Sigmoid colon (tissue), 6 donors: ENCODE measurements at regions not wholly inside any gene's neighbourhood (a gene's known extent, or its start where the extent isn't known, plus 50 kb on each side); places are given as distances from the start of the nearest gene placed in this dataset.

Experiments used
- DNase-seq: peaks from one replicate; pipeline ENCODE4 v3.0.0-alpha.2; 2019
- H3K27ac ChIP-seq, 4 donors: fragments of 200-600 bp; sonication (generic); one replicate each; pipeline ENCODE4 v1.5.1; 2016 to 2019; ENCODE audit warnings: mild to moderate bottlenecking in 1 of 4
- H3K27me3 ChIP-seq, 3 donors: fragments of 200-600 bp; sonication (generic); one replicate each; pipeline ENCODE4 v1.5.1; 2019; ENCODE audit warnings: mild to moderate bottlenecking in 1 of 3
- H3K36me3 ChIP-seq, 4 donors: fragments of 200-600 bp; sonication (generic); one replicate each; pipeline ENCODE4 v1.5.1; 2016 to 2019
- H3K4me1 ChIP-seq, 4 donors: fragments of 200-600 bp; sonication (generic); one replicate each; pipeline ENCODE4 v1.5.1; 2017 to 2019
- H3K4me3 ChIP-seq, 4 donors: fragments of 200-600 bp; sonication (generic); one replicate each; pipeline ENCODE4 v1.5.1; 2017 to 2019; ENCODE audit warnings: mild to moderate bottlenecking in 2 of 4, moderate library complexity in 1 of 4
- H3K9me3 ChIP-seq, 4 donors: fragments of 200-600 bp in 3 of 4; sonication (generic) in 3 of 4; one replicate each; pipeline versions ENCODE4 v1.5.1 to v1.6.1; 2013 to 2019
- CTCF ChIP-seq, 4 experiments: fragments of 450-650 bp in 3 of 4; fragments of 200-600 bp in 1 of 4; IDR thresholded peaks; one replicate each; pipeline ENCODE4 v1.5.1; 2016 to 2019; ENCODE audit warnings: antibody characterized with exemption in 4 of 4, mild to moderate bottlenecking in 3 of 4, moderate library complexity in 2 of 4
- EP300 ChIP-seq, 4 donors: sonication (generic); formaldehyde crosslinking; IDR thresholded peaks; one replicate each; pipeline ENCODE4 v1.6.1; 2017; ENCODE audit warnings: antibody characterized with exemption in 4 of 4
- POLR2A ChIP-seq, 2 donors: fragments of 450-650 bp; IDR thresholded peaks; one replicate each; pipeline ENCODE4 v1.6.1; 2016; ENCODE audit warnings: antibody characterized with exemption in 2 of 2, mild to moderate bottlenecking in 2 of 2, moderate library complexity in 2 of 2
- POLR2AphosphoS5 ChIP-seq, 4 donors: sonication (generic); formaldehyde crosslinking; IDR thresholded peaks; one replicate each; pipeline ENCODE4 v1.6.1; 2017; ENCODE audit warnings: antibody characterized with exemption in 4 of 4
- WGBS, 2 donors: extraction: QIAGEN DNeasy Blood & Tissue Kit; methylation state at CpG; one replicate each; pipeline ENCODE4 v1.1.7; 2013; 5-methylcytosine and 5-hydroxymethylcytosine counted together
- intact Hi-C: fragments of 100-400 bp; cut with DNase I; formaldehyde crosslinking; loops from one replicate; pipeline ENCODE4 v1.15.1; 2023
- donor health status: healthy with polysubstance abuse.
- donor health status: healthy.

- 64 to 77% methylated on average over 5 of the region's 5 CpGs for WGBS, 2 donors
- no peak for TF ChIP-seq POLR2AphosphoS5 (IDR thresholded peaks at IDR 0.05)
- no peak for TF ChIP-seq POLR2A (IDR thresholded peaks at IDR 0.05)
- TF ChIP-seq CTCF (IDR thresholded peaks at IDR 0.05): no peak
- TF ChIP-seq EP300 (IDR thresholded peaks at IDR 0.05): no peak
Observed at GRCh38 chr7:24480501-24480900, 92.8 kb upstream of the PALS2 start.

DNA sequence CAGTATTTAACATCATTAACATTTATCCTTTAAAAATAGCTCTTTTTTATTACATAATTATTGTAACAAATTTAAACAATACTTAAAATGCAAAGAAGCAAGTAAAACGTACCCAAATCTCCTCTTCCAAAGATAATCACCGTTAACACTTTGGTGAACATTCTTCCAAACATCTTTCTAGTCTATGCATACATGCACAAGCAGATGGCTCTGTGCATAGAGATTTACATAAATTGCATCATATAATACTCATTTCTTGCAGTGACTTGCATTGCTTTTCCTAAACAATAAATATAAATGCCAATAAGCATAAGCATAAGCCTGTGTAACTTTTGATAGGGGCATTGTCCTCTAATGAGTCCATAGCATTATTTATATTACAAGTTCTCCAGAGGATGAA, 89.4 kb upstream of the PALS2 start:
- intact Hi-C loops: no loop called here
- no peak for DNase-seq
- WGBS, 2 donors: 70 to 74% methylated on average over 2 of the region's 2 CpGs
- Histone ChIP-seq H3K27ac (no peak overlapping the region), H3K36me3 (no peaks in the 10 kb centered on the region), H3K4me1 (no peaks in the 10 kb centered on the region), H3K27me3 (no peaks in the 10 kb centered on the region), H3K9me3 (no peaks in the 10 kb centered on the region), H3K4me3 (no peak overlapping the region)
- TF ChIP-seq POLR2AphosphoS5 (IDR thresholded peaks at IDR 0.05) (no peak), POLR2A (IDR thresholded peaks at IDR 0.05) (no peak), CTCF (IDR thresholded peaks at IDR 0.05) (no peak), EP300 (IDR thresholded peaks at IDR 0.05) (no peak)

More at GRCh38 chr7:24480501-24480900, 92.8 kb upstream of the PALS2 start:
- peaks cover 0 to 14% (median 5%) of the 10 kb centered on the region in 4 donors for H3K4me1 ChIP-seq
- H3K36me3 ChIP-seq: no peaks in the 10 kb centered on the region
- no peak for DNase-seq
- H3K9me3 ChIP-seq: no peaks in the 10 kb centered on the region
- no peaks in the 10 kb centered on the region for H3K27me3 ChIP-seq
- intact Hi-C loops: no loop called here
- no peak overlapping the region for H3K4me3 ChIP-seq
- H3K27ac ChIP-seq: no peak overlapping the region

- Histone ChIP-seq H3K27me3 (peaks cover 0 to 3% (median 0%) of the 10 kb centered on the region in 3 donors), H3K36me3 (no peaks in the 10 kb centered on the region), H3K4me1 (no peaks in the 10 kb centered on the region), H3K9me3 (no peaks in the 10 kb centered on the region), H3K27ac (no peak overlapping the region), H3K4me3 (no peak overlapping the region)
- no peak for TF ChIP-seq POLR2AphosphoS5 (IDR thresholded peaks at IDR 0.05)
- no peak for TF ChIP-seq POLR2A (IDR thresholded peaks at IDR 0.05)
- no peak for TF ChIP-seq CTCF (IDR thresholded peaks at IDR 0.05)
- TF ChIP-seq EP300 (IDR thresholded peaks at IDR 0.05): no peak
- DNase-seq: no peak
- intact Hi-C loops: no loop called here
- WGBS, 2 donors: 92 to 96% methylated on average over 2 of the region's 2 CpGs
Observed at GRCh38 chr7:24492576-24492975, 80.7 kb upstream of the PALS2 start.

DNA sequence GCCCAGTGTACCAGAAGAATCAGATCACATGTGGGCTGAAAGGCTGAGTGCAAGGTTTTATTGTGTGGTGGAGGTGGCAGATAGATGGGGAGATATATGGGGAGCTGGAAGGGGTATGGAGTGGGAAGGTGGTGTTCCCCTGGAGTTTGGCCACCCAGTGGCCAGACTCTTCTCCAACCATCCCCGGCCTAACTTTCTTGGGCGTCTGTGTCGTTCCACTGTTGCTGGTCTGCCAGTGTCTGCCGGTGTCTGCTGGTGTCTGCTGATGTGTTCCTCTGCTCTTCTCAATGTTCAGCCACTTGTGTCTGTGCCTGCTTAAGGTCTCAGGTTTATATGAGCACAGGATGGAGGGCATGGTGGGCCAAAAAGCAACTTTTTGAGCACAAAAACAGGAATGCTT, 78.4 kb upstream of the PALS2 start:
- Histone ChIP-seq H3K4me1 (no peaks in the 10 kb centered on the region), H3K9me3 (no peaks in the 10 kb centered on the region), H3K36me3 (no peaks in the 10 kb centered on the region), H3K27ac (no peak overlapping the region), H3K27me3 (peaks cover 0 to 17% (median 3%) of the 10 kb centered on the region in 3 donors), H3K4me3 (no peak overlapping the region)
- TF ChIP-seq POLR2AphosphoS5 (IDR thresholded peaks at IDR 0.05): no peak
- no peak for TF ChIP-seq POLR2A (IDR thresholded peaks at IDR 0.05)
- no peak for TF ChIP-seq EP300 (IDR thresholded peaks at IDR 0.05)
- no peak for TF ChIP-seq CTCF (IDR thresholded peaks at IDR 0.05)
- 97 to 99% methylated on average over 4 of the region's 4 CpGs for WGBS, 2 donors
- DNase-seq: no peak
- intact Hi-C loops: no loop called here

GRCh38 chr7:24496036-24496435, 77.2 kb upstream of the PALS2 start:
- no peak overlapping the region for H3K27ac ChIP-seq
- intact Hi-C loops: no loop called here
- no peak for DNase-seq
- WGBS, 2 donors: 86 to 90% methylated on average over 2 of the region's 2 CpGs
- no peaks in the 10 kb centered on the region for H3K9me3 ChIP-seq
- H3K36me3 ChIP-seq: no peaks in the 10 kb centered on the region
- peaks cover 0 to 17% (median 0%) of the 10 kb centered on the region in 3 donors for H3K27me3 ChIP-seq
- TF ChIP-seq POLR2A (IDR thresholded peaks at IDR 0.05): no peak
- no peak for TF ChIP-seq CTCF (IDR thresholded peaks at IDR 0.05)
- no peak for TF ChIP-seq EP300 (IDR thresholded peaks at IDR 0.05)
- TF ChIP-seq POLR2AphosphoS5 (IDR thresholded peaks at IDR 0.05): no peak
- no peak overlapping the region for H3K4me3 ChIP-seq
- H3K4me1 ChIP-seq: no peaks in the 10 kb centered on the region
